GM12878 (cell line): ENCODE measurements at regions not wholly inside any gene's neighbourhood (a gene's known extent, or its start where the extent isn't known, plus 50 kb on each side); places are given as distances from the start of the nearest gene placed in this dataset.

Experiments used
- ATAC-seq: fragments of 200-7000 bp; cut with Tn5 transposase; 3 replicates; pipeline ENCODE4 v1.9.1; 2020; ENCODE audit warnings: mild to moderate bottlenecking, moderate library complexity
- BruUV-seq: library from RNA; stranded (reverse); fragments of 400-500 nt; replicated peaks from 2 replicates; lab custom pipeline; 2021; lab: Mats Ljungman, UMichigan
- CTCF ChIA-PET: fragments of 300-600 bp; sonication (Branson Sonifier 250); formaldehyde crosslinking; extraction: SDS; loops from one replicate; lab custom pipeline; 2021; ENCODE audit warnings: inconsistent platforms; lab: Yijun Ruan, JAX
- POLR2A ChIA-PET: fragments of 350-600 bp; formaldehyde crosslinking; extraction: SDS; loops from one replicate; lab custom pipeline; 2021; ENCODE audit warnings: inconsistent platforms; lab: Charles Lee
- RAD21 ChIA-PET: fragments of 300-600 bp; sonication (Branson Sonifier 250); formaldehyde crosslinking; loops from one replicate; lab custom pipeline; 2023; ENCODE audit warnings: antibody characterized with exemption; ENCODE audit not compliant: unreplicated experiment; lab: Charles Lee
- SMC1A ChIA-PET: fragments of 300-600 bp; sonication (Branson Sonifier 250); formaldehyde crosslinking; loops from one replicate; lab custom pipeline; 2023; ENCODE audit not compliant: unreplicated experiment, uncharacterized antibody; lab: Charles Lee
- DNase-seq: peaks from one replicate; pipeline ENCODE4 v3.0.0-alpha.2; 2011; ENCODE audit warnings: low read depth, low spot score
- FAIRE-seq: peaks from 3 replicates; lab custom pipeline; 2011; peaks lifted over from hg19 to GRCh38; lab: Jason Lieb, UNC
- H2AFZ ChIP-seq: 2 replicates; pipeline ENCODE4 v1.6.0; 2011; ENCODE audit warnings: low read depth, low read length, control low read depth; ENCODE audit not compliant: control insufficient read depth
- H3K27ac ChIP-seq: 2 replicates; pipeline ENCODE4 v1.5.1; 2011; ENCODE audit warnings: control low read depth; ENCODE audit not compliant: control insufficient read depth, insufficient read depth
- H3K27me3 ChIP-seq, 2 experiments: replicated peaks in 1 of 2; 2 replicates each; pipeline versions ENCODE4 v1.6.0 to v1.6.1; 2011; ENCODE audit warnings: low read length in 1 of 2; ENCODE audit not compliant: control insufficient read depth in 2 of 2, insufficient read depth in 2 of 2
- H3K36me3 ChIP-seq, 2 experiments: 2 replicates each; pipeline ENCODE4 v1.5.1; 2011; ENCODE audit warnings: low read length in 1 of 2; ENCODE audit not compliant: control insufficient read depth in 2 of 2, insufficient read depth in 2 of 2
- H3K4me1 ChIP-seq: 2 replicates; pipeline ENCODE4 v1.6.1; 2011; ENCODE audit warnings: mild to moderate bottlenecking, low read length, moderate library complexity, mixed read lengths; ENCODE audit not compliant: control insufficient read depth, insufficient read depth
- H3K4me2 ChIP-seq: 2 replicates; pipeline ENCODE4 v1.6.0; 2011; ENCODE audit warnings: control low read depth; ENCODE audit not compliant: control insufficient read depth, insufficient read depth
- H3K4me3 ChIP-seq: fragments of 200-600 bp; sonication (generic); 2 replicates; pipeline ENCODE4 v1.5.1; 2016
- H3K79me2 ChIP-seq: 2 replicates; pipeline ENCODE4 v1.6.0; 2011; ENCODE audit warnings: low read length; ENCODE audit not compliant: control insufficient read depth, insufficient read depth
- H3K9ac ChIP-seq: 2 replicates; pipeline ENCODE4 v1.8.0; 2011; ENCODE audit warnings: low read length, control low read depth, mixed read lengths; ENCODE audit not compliant: control insufficient read depth, insufficient read depth
- H3K9me3 ChIP-seq: replicated peaks from 3 replicates; pipeline ENCODE4 v1.5.1; 2011; ENCODE audit warnings: mild to moderate bottlenecking, low read length; ENCODE audit not compliant: control insufficient read depth, insufficient read depth
- H4K20me1 ChIP-seq: 2 replicates; pipeline ENCODE4 v1.6.0; 2011; ENCODE audit not compliant: control insufficient read depth, insufficient read depth
- ATF3 ChIP-seq: IDR thresholded peaks from 2 replicates; pipeline ENCODE4 v1.6.1; 2011; ENCODE audit warnings: low read depth, mild to moderate bottlenecking, low read length, moderate library complexity, borderline replicate concordance; ENCODE audit errors: extremely low read depth
- BHLHE40 ChIP-seq, 2 experiments: fragments of 450-650 bp in 1 of 2; IDR thresholded peaks; 2 replicates each; pipeline ENCODE4 v1.6.1; 2011 to 2017; ENCODE audit warnings: low read depth in 2 of 2, borderline replicate concordance in 1 of 2, improper control_type of control experiment in 1 of 2, low read length in 1 of 2, mild to moderate bottlenecking in 1 of 2
- CREM ChIP-seq: IDR thresholded peaks from 2 replicates; pipeline ENCODE4 v1.6.1; 2014; ENCODE audit warnings: antibody characterized with exemption, low read depth
- CTCF ChIP-seq, 3 experiments: IDR thresholded peaks in 2 of 3; conservative IDR thresholded peaks in 1 of 3; 2 replicates each; pipeline ENCODE4 v1.5.1; 2011; ENCODE audit warnings: low read depth in 3 of 3, low read length in 3 of 3, mild to moderate bottlenecking in 3 of 3, control low read depth in 2 of 3, moderate library complexity in 2 of 3, inconsistent platforms in 1 of 3, mixed read lengths in 1 of 3; ENCODE audit not compliant: control insufficient read depth in 2 of 3, insufficient read depth in 1 of 3; ENCODE audit errors: extremely low read depth in 1 of 3
- DPF2 ChIP-seq: fragments of 450-650 bp; IDR thresholded peaks from 2 replicates; pipeline ENCODE4 v1.6.1; 2017; ENCODE audit warnings: mild to moderate bottlenecking
- EGR1 ChIP-seq, 2 experiments: IDR thresholded peaks; 1 replicate in 1 of 2; 2 replicates in 1 of 2; pipeline ENCODE4 v1.6.1; 2011 to 2012; ENCODE audit warnings: low read depth in 2 of 2, low read length in 2 of 2, borderline replicate concordance in 1 of 2, mild to moderate bottlenecking in 1 of 2, moderate library complexity in 1 of 2
- GABPA ChIP-seq: IDR thresholded peaks from 2 replicates; pipeline ENCODE4 v1.6.1; 2014; ENCODE audit warnings: antibody characterized with exemption, low read depth, mild to moderate bottlenecking, inconsistent platforms
- GATAD2B ChIP-seq: fragments of 450-650 bp; conservative IDR thresholded peaks from 2 replicates; pipeline ENCODE4 v1.6.1; 2017; ENCODE audit warnings: low read depth, mild to moderate bottlenecking, moderate library complexity
- IKZF2 ChIP-seq, 2 experiments: fragments of 450-650 bp; IDR thresholded peaks; 2 replicates each; pipeline ENCODE4 v1.6.1; 2017; ENCODE audit warnings: mild to moderate bottlenecking in 2 of 2, moderate library complexity in 2 of 2
- KAT2A ChIP-seq: conservative IDR thresholded peaks from 2 replicates; pipeline ENCODE4 v1.6.1; 2011; ENCODE audit warnings: low read depth, low read length; ENCODE audit not compliant: control insufficient read depth
- PAX8 ChIP-seq: fragments of 450-650 bp; IDR thresholded peaks from 2 replicates; pipeline ENCODE4 v1.6.1; 2017; ENCODE audit warnings: mild to moderate bottlenecking, moderate library complexity
- RAD51 ChIP-seq: fragments of 450-650 bp; IDR thresholded peaks from 2 replicates; pipeline ENCODE4 v1.6.1; 2016; ENCODE audit warnings: moderate library complexity, mild to moderate bottlenecking, inconsistent platforms
- SMAD1 ChIP-seq: fragments of 450-650 bp; IDR thresholded peaks from 2 replicates; pipeline ENCODE4 v1.6.1; 2018; ENCODE audit warnings: mild to moderate bottlenecking, low read depth; ENCODE audit not compliant: partially characterized antibody
- SP1 ChIP-seq: IDR thresholded peaks from one replicate; pipeline ENCODE4 v1.6.1; 2011; ENCODE audit warnings: low read depth, low read length
- STAT1 ChIP-seq: fragments of 450-650 bp; conservative IDR thresholded peaks from 2 replicates; pipeline ENCODE4 v1.6.1; 2014; ENCODE audit warnings: antibody characterized with exemption, mild to moderate bottlenecking
- ZNF217 ChIP-seq: fragments of 450-650 bp; IDR thresholded peaks from 2 replicates; pipeline ENCODE4 v1.6.1; 2017; ENCODE audit warnings: antibody characterized with exemption, mild to moderate bottlenecking
- ZNF24 ChIP-seq: fragments of 450-650 bp; IDR thresholded peaks from 2 replicates; pipeline ENCODE4 v1.6.1; 2017; ENCODE audit warnings: antibody characterized with exemption, mild to moderate bottlenecking
- ZNF622 ChIP-seq: fragments of 450-650 bp; IDR thresholded peaks from 2 replicates; pipeline ENCODE4 v1.6.1; 2017; ENCODE audit warnings: mild to moderate bottlenecking, inconsistent platforms
- in situ Hi-C: fragments of 300-500 bp; cut with MboI; formaldehyde crosslinking; loops from 9 replicates; pipeline ENCODE4 v1.14.3; 2018; ENCODE audit warnings: mixed read lengths
- intact Hi-C: fragments of 100-400 bp; cut with micrococcal nuclease; formaldehyde crosslinking; loops from one replicate; pipeline ENCODE4 v1.14.2; 2022; ENCODE audit not compliant: unreplicated experiment

GRCh38 chr2:11975373-11975772 lies 228.9 kb downstream of the LPIN1 start (continued):
- no peak for TF ChIP-seq ZNF24
- TF ChIP-seq IKZF2 (IDR thresholded peaks at IDR 0.05): no peak

GRCh38 chr2:11976073-11976472 lies 229.6 kb downstream of the LPIN1 start:
- no peak overlapping the region for H2AFZ ChIP-seq
- ChIA-PET RAD21 (interaction anchor here (0.8 to 1.3 kb wide), 2 partner anchors 15 to 30 kb away, joined by 3 to 4 read pairs; no protein-coding TSS in a partner anchor), POLR2A (no interaction called here)
- H3K4me1 ChIP-seq: peaks cover 7% of the 10 kb centered on the region; the same call in 1 of the 2 replicates
- H3K79me2 ChIP-seq: peaks cover 4% of the 10 kb centered on the region
- no TSS peak for BruUV-seq
- H3K9me3 ChIP-seq: peaks cover 24% of the 10 kb centered on the region
- no peak for FAIRE-seq
- H3K27ac ChIP-seq: no peak overlapping the region
- intact Hi-C loops (no loop called here), in situ Hi-C loops (no loop called here)
- H3K27me3 ChIP-seq: no peaks in the 10 kb centered on the region
- no peak for ATAC-seq
- no peak for TF ChIP-seq GATAD2B
- TF ChIP-seq DPF2: no peak
- no peak for TF ChIP-seq SP1
- TF ChIP-seq RAD51: no peak
- TF ChIP-seq ZNF622: no peak
- TF ChIP-seq STAT1: no peak
- no peak for TF ChIP-seq CTCF (IDR thresholded peaks at IDR 0.05 in 2 of 3, conservative IDR thresholded peaks at IDR 0.05 in 1 of 3; ENCODE audit: control insufficient read depth in 2 of 3, extremely low read depth in 1 of 3, insufficient read depth in 1 of 3, low read depth in 3 of 3, low read length in 3 of 3)
- no peak for TF ChIP-seq BHLHE40 (IDR thresholded peaks at IDR 0.05; ENCODE audit: borderline replicate concordance in 1 of 2, low read depth in 2 of 2, low read length in 1 of 2)
- no peak for TF ChIP-seq ATF3
- no peak for TF ChIP-seq KAT2A
- TF ChIP-seq SMAD1: no peak
- TF ChIP-seq CREM: no peak
- TF ChIP-seq PAX8: no peak
- no peak for TF ChIP-seq ZNF217
- TF ChIP-seq EGR1 (IDR thresholded peaks at IDR 0.05; ENCODE audit: borderline replicate concordance in 1 of 2, low read depth in 2 of 2, low read length in 2 of 2): no peak
- no peak for TF ChIP-seq GABPA
- TF ChIP-seq, all 136 proteins: peak for 0
- H3K4me2 ChIP-seq: no peak overlapping the region
- H3K4me3 ChIP-seq: no peak overlapping the region
- no peak overlapping the region for H3K9ac ChIP-seq
- DNase-seq: no peak
- peaks cover 0 to 2% of the 10 kb centered on the region in 2 experiments; a peak in 2 of 4 replicates for H3K36me3 ChIP-seq
- ChIA-PET SMC1A (interaction anchor here (0.9 to 2.1 kb wide), 7 partner anchors 10 to 141 kb away, joined by 3 to 11 read pairs (median 5); no protein-coding TSS in a partner anchor), CTCF (no interaction called here)
- H4K20me1 ChIP-seq: no peaks in the 10 kb centered on the region
